ENCODE measurements at regions not wholly inside any gene's neighbourhood (a gene's known extent, or its start where the extent isn't known, plus 50 kb on each side); places are given as distances from the start of the nearest gene placed in this dataset.

DNA sequence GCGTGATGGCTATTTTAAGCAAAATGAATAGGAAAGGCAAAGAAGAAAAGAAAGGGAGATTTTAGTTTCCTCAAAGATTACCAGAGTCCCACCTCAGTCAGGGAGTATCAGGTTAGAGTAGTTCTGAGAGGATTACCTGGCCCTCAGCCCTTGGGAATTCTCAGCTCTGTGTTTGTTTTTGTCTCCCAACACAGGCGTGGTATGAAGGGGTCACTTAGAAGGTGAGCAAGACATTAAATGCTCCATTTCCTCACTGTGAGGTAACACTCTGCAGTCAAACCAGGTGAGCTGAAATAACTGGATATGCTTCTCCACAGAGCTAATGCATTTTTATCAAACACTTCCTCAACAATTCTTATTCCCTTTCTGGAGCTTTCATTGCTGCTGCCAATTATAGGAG, 232.2 kb downstream of the IKZF2 start:
- no peak for TF ChIP-seq POLR2AphosphoS5 (IDR thresholded peaks at IDR 0.05; ENCODE audit: insufficient read depth, low read depth, low read length)
- no peak for TF ChIP-seq JUN (IDR thresholded peaks at IDR 0.05; ENCODE audit: borderline replicate concordance, insufficient read depth, insufficient read length, low read depth)
- TF ChIP-seq, protein P1, sequence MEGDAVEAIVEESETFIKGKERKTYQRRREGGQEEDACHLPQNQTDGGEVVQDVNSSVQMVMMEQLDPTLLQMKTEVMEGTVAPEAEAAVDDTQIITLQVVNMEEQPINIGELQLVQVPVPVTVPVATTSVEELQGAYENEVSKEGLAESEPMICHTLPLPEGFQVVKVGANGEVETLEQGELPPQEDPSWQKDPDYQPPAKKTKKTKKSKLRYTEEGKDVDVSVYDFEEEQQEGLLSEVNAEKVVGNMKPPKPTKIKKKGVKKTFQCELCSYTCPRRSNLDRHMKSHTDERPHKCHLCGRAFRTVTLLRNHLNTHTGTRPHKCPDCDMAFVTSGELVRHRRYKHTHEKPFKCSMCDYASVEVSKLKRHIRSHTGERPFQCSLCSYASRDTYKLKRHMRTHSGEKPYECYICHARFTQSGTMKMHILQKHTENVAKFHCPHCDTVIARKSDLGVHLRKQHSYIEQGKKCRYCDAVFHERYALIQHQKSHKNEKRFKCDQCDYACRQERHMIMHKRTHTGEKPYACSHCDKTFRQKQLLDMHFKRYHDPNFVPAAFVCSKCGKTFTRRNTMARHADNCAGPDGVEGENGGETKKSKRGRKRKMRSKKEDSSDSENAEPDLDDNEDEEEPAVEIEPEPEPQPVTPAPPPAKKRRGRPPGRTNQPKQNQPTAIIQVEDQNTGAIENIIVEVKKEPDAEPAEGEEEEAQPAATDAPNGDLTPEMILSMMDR (IDR thresholded peaks at IDR 0.05; ENCODE audit: extremely low read depth in 1 of 2, insufficient read depth in 1 of 2, low read depth in 1 of 2, low read length in 2 of 2) = no peak
- no peak for TF ChIP-seq EZH2 (IDR thresholded peaks at IDR 0.05; ENCODE audit: borderline replicate concordance, low read depth, low read length, severe bottlenecking)
- TF ChIP-seq MAX (IDR thresholded peaks at IDR 0.05; ENCODE audit: insufficient read depth, insufficient read length) = no peak
- TF ChIP-seq POLR2A (IDR thresholded peaks at IDR 0.05; ENCODE audit: low read depth, low read length) = no peak
- no peak for TF ChIP-seq FOS (IDR thresholded peaks at IDR 0.05; ENCODE audit: borderline replicate concordance, insufficient read depth, low read length)
- TF ChIP-seq MYC (IDR thresholded peaks at IDR 0.05; ENCODE audit: low read depth, low read length) = no peak
